GM06990 (cell line): ENCODE measurements at regions not wholly inside any gene's neighbourhood (a gene's known extent, or its start where the extent isn't known, plus 50 kb on each side); places are given as distances from the start of the nearest gene placed in this dataset.

Experiments used
- DNase-seq: peaks from one replicate; pipeline ENCODE4 v3.0.0-alpha.2; 2011; ENCODE audit not compliant: insufficient read length; ENCODE audit errors: extremely low read depth
- H3K27me3 ChIP-seq: replicated peaks from 2 replicates; pipeline ENCODE4 v1.6.0; 2011; ENCODE audit warnings: low read length; ENCODE audit not compliant: control insufficient read depth, insufficient read depth
- H3K36me3 ChIP-seq: 2 replicates; pipeline ENCODE4 v1.5.1; 2011; ENCODE audit warnings: low read length; ENCODE audit not compliant: control insufficient read depth, insufficient read depth
- H3K4me3 ChIP-seq: replicated peaks from 2 replicates; pipeline ENCODE4 v1.5.1; 2011; ENCODE audit warnings: low read depth, mild to moderate bottlenecking, control low read depth, low read length
- TF ChIP-seq, protein P1 (sequence below): IDR thresholded peaks from 2 replicates; pipeline ENCODE4 v1.5.1; 2011; ENCODE audit warnings: low read length, control low read depth, mild to moderate bottlenecking, inconsistent platforms; ENCODE audit not compliant: insufficient read depth, poor library complexity, severe bottlenecking

DNA sequence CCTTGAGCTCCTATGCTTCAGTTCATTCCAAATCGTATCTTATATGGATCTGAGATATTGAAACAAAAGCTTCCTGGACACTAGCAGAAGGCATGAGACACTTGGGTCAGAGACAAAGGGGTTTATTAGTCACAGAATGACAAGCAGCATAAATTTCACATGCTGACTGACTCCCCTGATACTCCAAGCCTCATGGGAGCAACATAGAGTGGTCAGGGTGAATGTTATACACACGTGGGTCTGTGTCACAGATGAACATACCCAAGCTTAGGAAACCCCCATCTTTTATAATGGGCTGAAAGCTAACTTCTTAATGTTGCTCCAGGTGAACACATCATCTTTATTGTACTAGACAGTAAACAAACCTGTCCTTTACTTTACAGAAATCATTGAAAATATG is 599.9 kb upstream of the RGS18 start:
- H3K36me3 ChIP-seq: no peaks in the 10 kb centered on the region
- H3K27me3 ChIP-seq: no peaks in the 10 kb centered on the region
- no peak for DNase-seq
- TF ChIP-seq, protein P1, sequence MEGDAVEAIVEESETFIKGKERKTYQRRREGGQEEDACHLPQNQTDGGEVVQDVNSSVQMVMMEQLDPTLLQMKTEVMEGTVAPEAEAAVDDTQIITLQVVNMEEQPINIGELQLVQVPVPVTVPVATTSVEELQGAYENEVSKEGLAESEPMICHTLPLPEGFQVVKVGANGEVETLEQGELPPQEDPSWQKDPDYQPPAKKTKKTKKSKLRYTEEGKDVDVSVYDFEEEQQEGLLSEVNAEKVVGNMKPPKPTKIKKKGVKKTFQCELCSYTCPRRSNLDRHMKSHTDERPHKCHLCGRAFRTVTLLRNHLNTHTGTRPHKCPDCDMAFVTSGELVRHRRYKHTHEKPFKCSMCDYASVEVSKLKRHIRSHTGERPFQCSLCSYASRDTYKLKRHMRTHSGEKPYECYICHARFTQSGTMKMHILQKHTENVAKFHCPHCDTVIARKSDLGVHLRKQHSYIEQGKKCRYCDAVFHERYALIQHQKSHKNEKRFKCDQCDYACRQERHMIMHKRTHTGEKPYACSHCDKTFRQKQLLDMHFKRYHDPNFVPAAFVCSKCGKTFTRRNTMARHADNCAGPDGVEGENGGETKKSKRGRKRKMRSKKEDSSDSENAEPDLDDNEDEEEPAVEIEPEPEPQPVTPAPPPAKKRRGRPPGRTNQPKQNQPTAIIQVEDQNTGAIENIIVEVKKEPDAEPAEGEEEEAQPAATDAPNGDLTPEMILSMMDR: no peak
- no peak overlapping the region for H3K4me3 ChIP-seq

DNA sequence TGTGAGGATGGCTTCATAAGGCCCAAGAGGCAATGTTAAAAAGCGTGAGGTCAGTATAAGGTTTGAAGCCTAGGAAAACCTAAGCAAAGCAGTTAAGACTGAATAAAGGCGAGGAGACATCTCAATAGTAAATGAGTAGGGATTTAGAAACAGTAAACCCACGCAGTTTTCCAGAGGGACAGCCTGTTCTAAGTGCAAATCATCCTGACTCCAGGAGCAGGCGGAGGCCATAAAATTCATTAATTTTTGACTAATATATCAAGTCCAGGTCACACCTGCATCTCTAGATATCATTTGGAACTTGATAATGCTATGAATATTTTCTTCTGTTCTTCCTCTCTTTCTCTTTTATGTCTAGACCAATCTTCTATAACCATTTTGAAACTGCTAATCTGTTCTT is 597.0 kb upstream of the RGS18 start:
- TF ChIP-seq, protein P1: no peak
- no peak for DNase-seq
- no peaks in the 10 kb centered on the region for H3K27me3 ChIP-seq
- H3K4me3 ChIP-seq: no peak overlapping the region
- no peaks in the 10 kb centered on the region for H3K36me3 ChIP-seq

DNA sequence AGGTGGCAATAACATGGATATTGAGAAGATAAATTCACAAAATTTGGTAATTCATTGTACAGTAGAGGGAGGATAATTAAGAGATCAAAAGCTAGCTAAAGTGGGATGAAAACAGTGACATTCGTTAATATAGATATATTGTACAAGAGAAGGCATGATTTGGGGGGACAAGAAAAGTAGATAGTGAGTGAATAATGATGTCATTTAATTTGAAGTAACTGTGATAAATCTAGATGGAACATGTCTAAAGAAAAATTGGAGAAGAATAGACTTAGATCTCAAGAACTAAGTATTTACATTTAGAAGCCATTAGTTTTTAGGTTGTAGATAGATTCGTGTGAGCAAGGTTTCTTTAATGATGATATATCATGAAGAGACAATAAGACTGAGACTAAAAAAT is 594.0 kb upstream of the RGS18 start:
- DNase-seq: no peak
- Histone ChIP-seq H3K4me3 (no peak overlapping the region), H3K36me3 (no peaks in the 10 kb centered on the region), H3K27me3 (no peaks in the 10 kb centered on the region)
- TF ChIP-seq, protein P1: no peak

DNA sequence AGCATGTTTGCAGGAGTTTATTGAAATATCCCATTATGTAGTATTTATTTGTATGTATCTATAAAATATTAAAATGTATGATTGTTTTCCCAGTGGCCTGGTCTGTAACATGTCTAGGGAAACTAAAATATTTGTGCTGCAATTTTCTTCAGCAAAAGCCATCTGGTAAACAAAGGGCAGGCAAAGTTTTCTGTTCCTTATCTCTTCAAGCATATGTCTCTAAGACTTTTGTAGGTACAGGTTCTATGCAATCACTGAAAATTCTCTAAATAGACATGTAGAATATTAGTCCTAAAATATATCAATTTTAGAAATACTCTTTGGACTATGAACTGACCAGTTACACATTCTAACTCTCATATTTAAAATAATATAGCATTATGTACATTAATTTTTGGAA is 585.8 kb upstream of the RGS18 start:
- TF ChIP-seq, protein P1: no peak

DNA sequence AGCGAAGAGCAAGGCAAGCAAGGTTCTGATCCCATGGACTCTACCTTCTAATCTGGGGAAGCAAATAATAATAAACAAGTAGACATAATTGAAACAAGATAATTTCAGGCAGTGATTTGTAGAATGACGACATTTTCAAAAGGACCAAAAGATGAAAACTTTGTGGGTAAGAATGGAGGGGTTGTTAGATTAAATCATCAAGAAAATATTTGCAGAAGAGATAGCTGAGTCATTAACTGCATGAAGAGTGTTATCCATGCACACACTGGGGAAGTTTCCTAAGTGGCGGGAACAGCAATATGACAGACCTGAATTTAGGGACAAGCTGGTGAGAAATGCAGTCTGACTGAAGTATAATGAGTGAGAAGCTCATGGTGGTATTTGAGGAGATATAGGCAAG is 583.1 kb upstream of the RGS18 start:
- H3K36me3 ChIP-seq: no peaks in the 10 kb centered on the region
- DNase-seq: no peak

More for the DNA sequence above, 585.8 kb upstream of the RGS18 start:
- H3K4me3 ChIP-seq: no peak overlapping the region
- DNase-seq: no peak
- no peaks in the 10 kb centered on the region for H3K27me3 ChIP-seq
- no peaks in the 10 kb centered on the region for H3K36me3 ChIP-seq

DNA sequence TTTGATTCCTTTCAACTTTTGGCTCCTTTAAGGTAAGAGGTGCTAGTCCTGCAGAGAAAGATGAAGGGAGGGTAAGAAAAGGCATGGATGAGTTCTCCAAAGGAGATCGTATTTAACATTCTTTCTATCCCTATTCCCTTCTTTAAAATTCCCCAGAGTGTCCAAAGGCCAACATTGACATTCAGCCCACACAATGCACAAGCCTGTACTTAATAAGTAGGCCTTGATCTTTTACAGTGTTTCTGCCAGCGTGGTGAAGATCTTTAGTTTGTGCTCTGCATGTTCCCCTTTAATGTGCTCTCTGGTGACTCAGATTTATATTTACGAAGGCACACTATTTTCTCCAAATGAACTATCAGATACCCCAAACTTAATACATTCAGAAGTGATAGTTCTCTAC is 582.5 kb upstream of the RGS18 start:
- TF ChIP-seq, protein P1: no peak
- Histone ChIP-seq H3K4me3 (no peak overlapping the region), H3K27me3 (no peaks in the 10 kb centered on the region), H3K36me3 (no peaks in the 10 kb centered on the region)
- no peak for DNase-seq

More for the DNA sequence above, 583.1 kb upstream of the RGS18 start:
- TF ChIP-seq, protein P1: no peak
- Histone ChIP-seq H3K27me3 (no peaks in the 10 kb centered on the region), H3K4me3 (no peak overlapping the region)
